ENCODE measurements at regions not wholly inside any gene's neighbourhood (a gene's known extent, or its start where the extent isn't known, plus 50 kb on each side); places are given as distances from the start of the nearest gene placed in this dataset.

DNA sequence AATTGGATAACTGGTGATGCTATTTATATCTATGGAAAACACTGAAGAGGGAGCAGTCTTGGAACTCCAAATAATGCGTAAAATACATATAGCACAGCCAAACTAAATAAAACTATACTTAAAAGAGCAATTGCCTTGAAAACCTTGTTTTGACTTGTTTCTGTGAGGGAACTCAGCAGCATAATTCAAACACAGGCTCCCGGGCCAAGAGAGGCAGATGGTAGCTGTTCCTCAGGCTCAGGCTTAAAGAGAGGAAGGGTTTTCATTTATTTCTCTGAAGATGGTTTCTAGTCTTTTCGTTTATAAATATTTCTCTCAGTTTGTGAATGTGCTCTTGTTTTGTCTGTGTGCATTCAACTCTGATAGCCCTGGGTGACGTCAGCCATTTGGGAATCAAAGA lies 82.4 kb downstream of the FANCF start:
- no peak overlapping the region for H2BK12ac ChIP-seq (ENCODE audit: low read depth, low read length)
- no peak overlapping the region for H4K8ac ChIP-seq (ENCODE audit: extremely low read depth, insufficient read depth, low read length)
- H3K18ac ChIP-seq (ENCODE audit: extremely low read depth, low read length) = no peak overlapping the region
- H2AFZ ChIP-seq (ENCODE audit: low read length) = no peak overlapping the region
- no peak overlapping the region for H4K5ac ChIP-seq (ENCODE audit: insufficient read length, low read depth, low read length)
- H2AK5ac ChIP-seq (ENCODE audit: low read depth, low read length) = no peak overlapping the region
- no peak overlapping the region for H3K4ac ChIP-seq (replicated peaks; ENCODE audit: insufficient read length, low read depth, low read length)
- H4K91ac ChIP-seq (replicated peaks; ENCODE audit: insufficient read length, low read length) = no peak overlapping the region
- no peak overlapping the region for H3K27ac ChIP-seq (ENCODE audit: low read depth, low read length)
- H3K23me2 ChIP-seq (ENCODE audit: low read depth, low read length) = no peaks in the 10 kb centered on the region
- H3K79me2 ChIP-seq (ENCODE audit: control insufficient read depth in 1 of 2, insufficient read depth in 2 of 2, low read length in 2 of 2) = no peaks in the 10 kb centered on the region
- no peaks in the 10 kb centered on the region for H4K20me1 ChIP-seq (replicated peaks in 1 of 2; ENCODE audit: control insufficient read depth in 1 of 2, insufficient read depth in 2 of 2, low read length in 2 of 2)
- H3K56ac ChIP-seq (replicated peaks; ENCODE audit: insufficient read length, low read depth, low read length) = no peak overlapping the region
- H2BK20ac ChIP-seq (ENCODE audit: low read length) = no peak overlapping the region
- no peak for TF ChIP-seq CREB1 (IDR thresholded peaks at IDR 0.05)
- TF ChIP-seq JUN (IDR thresholded peaks at IDR 0.05; ENCODE audit: low read depth, low read length) = no peak
- no peak for TF ChIP-seq GTF2F1 (IDR thresholded peaks at IDR 0.05; ENCODE audit: borderline replicate concordance, low read depth, low read length)
- TF ChIP-seq POLR2AphosphoS5 (IDR thresholded peaks at IDR 0.05; ENCODE audit: low read depth, low read length) = no peak
- H2BK15ac ChIP-seq (ENCODE audit: low read length) = no peak overlapping the region
- FAIRE-seq = no peak
- ChIA-PET POLR2A (ENCODE audit: partially characterized antibody) (interaction anchor here (1.8 kb wide), 1 partner anchor 15 kb away, joined by 4 read pairs; no protein-coding TSS in a partner anchor), CTCF (ENCODE audit: partially characterized antibody) (interaction anchor here (0.6 to 1.6 kb wide), 4 partner anchors 9 to 298 kb away, joined by 3 to 5 read pairs (median 3); no protein-coding TSS in a partner anchor)
- no peak overlapping the region for H3K14ac ChIP-seq (ENCODE audit: insufficient read length)
- no peak overlapping the region for H3K4me3 ChIP-seq (ENCODE audit: extremely low read depth in 1 of 4, insufficient read depth in 2 of 4, low read depth in 3 of 4, low read length in 4 of 4)
- H3K4me1 ChIP-seq (replicated peaks in 1 of 4; ENCODE audit: control insufficient read depth in 3 of 4, insufficient read depth in 4 of 4, low read length in 3 of 4) = peaks cover 0 to 2% (median 0%) of the 10 kb centered on the region in 4 experiments; a peak in 1 of 7 replicates
- 79% methylated on average over 4 of the region's 4 CpGs; no CpG with 5 or more reads in 1 of the 2 experiments for WGBS, 2 experiments (ENCODE audit: extremely low coverage in 1 of 2, insufficient coverage in 1 of 2, insufficient read length in 1 of 2, insufficient replicate concordance in 2 of 2, low coverage in 1 of 2, low lambda C conversion rate in 2 of 2, missing lambda C conversion rate in 1 of 2)
- H3K4me2 ChIP-seq (ENCODE audit: insufficient read depth in 1 of 2, low read depth in 2 of 2, low read length in 2 of 2) = no peak overlapping the region
- H2BK5ac ChIP-seq (ENCODE audit: low read depth, low read length) = no peak overlapping the region
- H3K9ac ChIP-seq (replicated peaks in 1 of 4; ENCODE audit: extremely low read depth in 1 of 4, low read depth in 3 of 4, low read length in 3 of 4) = no peak overlapping the region
- no peak overlapping the region for H2BK120ac ChIP-seq (replicated peaks; ENCODE audit: low read depth, low read length)
- H3K27me3 ChIP-seq (replicated peaks in 1 of 4; ENCODE audit: control insufficient read depth in 3 of 4, extremely low read depth in 1 of 4, insufficient read depth in 3 of 4, low read length in 3 of 4) = no peaks in the 10 kb centered on the region
- H3K79me1 ChIP-seq (ENCODE audit: low read depth, low read length) = no peaks in the 10 kb centered on the region
- H3K9me3 ChIP-seq (ENCODE audit: insufficient read depth in 2 of 2, low read depth in 1 of 2, low read length in 1 of 2) = no peaks in the 10 kb centered on the region
- H3K36me3 ChIP-seq (ENCODE audit: control insufficient read depth in 2 of 4, insufficient read depth in 4 of 4, low read length in 3 of 4) = no peaks in the 10 kb centered on the region
- H3K23ac ChIP-seq (ENCODE audit: insufficient read length) = no peak overlapping the region
- no peak for DNase-seq (ENCODE audit: low read depth in 1 of 2, low spot score in 2 of 2)

All from H1 (cell line).